GM13977 (cell line): ENCODE measurements at regions not wholly inside any gene's neighbourhood (a gene's known extent, or its start where the extent isn't known, plus 50 kb on each side); places are given as distances from the start of the nearest gene placed in this dataset.

Experiments used
- DNase-seq: peaks from one replicate; pipeline ENCODE4 v3.0.0; 2012; ENCODE audit warnings: low spot score
- in situ Hi-C: fragments of 300-500 bp; cut with MboI; formaldehyde crosslinking; loops from one replicate; pipeline ENCODE4 v1.12.0; 2022; ENCODE audit warnings: low sequenced_read_pairs, low pct_unique_long_range_greater_than_20kb, mixed read lengths, inconsistent platforms; ENCODE audit not compliant: unreplicated experiment
- TF ChIP-seq, protein P1 (sequence below): IDR thresholded peaks from 2 replicates; pipeline ENCODE4 v1.5.1; 2012; ENCODE audit warnings: mild to moderate bottlenecking, control low read depth; ENCODE audit not compliant: insufficient read depth; ENCODE audit errors: extremely low read depth, missing control alignments

- in situ Hi-C loops = no loop called here
- no peak for DNase-seq
- TF ChIP-seq, protein P1, sequence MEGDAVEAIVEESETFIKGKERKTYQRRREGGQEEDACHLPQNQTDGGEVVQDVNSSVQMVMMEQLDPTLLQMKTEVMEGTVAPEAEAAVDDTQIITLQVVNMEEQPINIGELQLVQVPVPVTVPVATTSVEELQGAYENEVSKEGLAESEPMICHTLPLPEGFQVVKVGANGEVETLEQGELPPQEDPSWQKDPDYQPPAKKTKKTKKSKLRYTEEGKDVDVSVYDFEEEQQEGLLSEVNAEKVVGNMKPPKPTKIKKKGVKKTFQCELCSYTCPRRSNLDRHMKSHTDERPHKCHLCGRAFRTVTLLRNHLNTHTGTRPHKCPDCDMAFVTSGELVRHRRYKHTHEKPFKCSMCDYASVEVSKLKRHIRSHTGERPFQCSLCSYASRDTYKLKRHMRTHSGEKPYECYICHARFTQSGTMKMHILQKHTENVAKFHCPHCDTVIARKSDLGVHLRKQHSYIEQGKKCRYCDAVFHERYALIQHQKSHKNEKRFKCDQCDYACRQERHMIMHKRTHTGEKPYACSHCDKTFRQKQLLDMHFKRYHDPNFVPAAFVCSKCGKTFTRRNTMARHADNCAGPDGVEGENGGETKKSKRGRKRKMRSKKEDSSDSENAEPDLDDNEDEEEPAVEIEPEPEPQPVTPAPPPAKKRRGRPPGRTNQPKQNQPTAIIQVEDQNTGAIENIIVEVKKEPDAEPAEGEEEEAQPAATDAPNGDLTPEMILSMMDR = no peak
These were observed 232.7 kb upstream of the PPFIA2 start for GRCh38 chr12:81991868-81992267.

DNA sequence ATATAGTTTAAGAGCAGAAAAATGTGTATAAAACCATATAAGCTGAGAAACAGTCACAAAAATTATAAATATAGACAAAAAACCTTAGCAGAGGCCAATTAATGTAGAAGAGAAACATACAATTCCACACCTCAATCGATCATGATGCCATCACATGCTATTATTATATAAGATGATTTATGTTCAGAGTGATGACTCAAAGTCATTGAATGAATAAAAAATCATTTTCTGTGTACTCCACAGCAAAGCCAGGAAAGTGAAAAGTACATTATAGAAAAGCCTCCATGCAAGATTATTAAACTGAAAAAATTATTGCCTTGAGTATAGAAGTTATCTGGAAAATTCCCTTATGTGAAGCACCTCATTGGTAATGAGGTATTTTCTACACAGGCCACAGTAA, 229.2 kb upstream of the PPFIA2 start:
- TF ChIP-seq, protein P1 = no peak
- no peak for DNase-seq
- in situ Hi-C loops = no loop called here

DNA sequence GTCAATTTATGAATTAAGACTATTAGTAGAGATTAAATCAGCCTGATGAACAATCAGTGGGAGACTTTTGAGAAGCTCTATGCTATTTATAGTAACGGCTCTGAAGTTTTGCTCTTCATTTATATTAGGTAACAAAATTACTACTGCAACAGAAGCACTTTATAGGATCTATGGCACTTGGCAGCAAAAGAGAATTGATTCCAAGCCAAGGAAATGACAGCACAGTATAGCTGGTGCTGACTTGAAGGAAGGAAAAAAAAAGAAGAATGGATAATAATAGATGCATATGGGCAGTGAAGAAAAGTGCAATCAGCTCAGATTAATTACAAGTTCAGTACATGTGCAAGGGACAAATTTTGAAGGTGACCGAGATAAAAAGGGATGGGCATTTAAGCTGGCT, 228.2 kb upstream of the PPFIA2 start:
- no peak for DNase-seq
- in situ Hi-C loops = no loop called here
- TF ChIP-seq, protein P1 = no peak

- in situ Hi-C loops = no loop called here
- DNase-seq = no peak
- TF ChIP-seq, protein P1 = no peak
These were observed 217.5 kb upstream of the PPFIA2 start for GRCh38 chr12:81976661-81977060.

DNA sequence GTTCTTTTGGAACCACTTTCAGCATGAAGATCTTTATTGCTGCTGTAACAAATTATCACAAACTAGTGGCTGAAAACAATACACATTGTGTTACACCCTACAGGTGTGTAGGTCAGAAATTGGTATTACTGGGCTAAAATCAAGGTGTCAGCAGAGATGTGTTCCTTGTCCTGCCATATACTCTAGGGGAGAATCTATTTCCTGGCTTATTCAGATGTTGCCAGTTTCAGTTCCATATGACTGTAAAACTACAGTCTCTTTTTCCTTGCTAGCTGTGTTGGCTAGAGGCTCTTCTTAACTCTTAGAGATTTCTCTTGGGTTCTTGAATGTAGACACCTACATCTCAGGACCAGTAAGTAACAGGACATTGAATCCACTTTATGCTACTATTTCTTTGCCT, 215.6 kb upstream of the PPFIA2 start:
- in situ Hi-C loops = no loop called here
- TF ChIP-seq, protein P1 = no peak
- DNase-seq = no peak

DNA sequence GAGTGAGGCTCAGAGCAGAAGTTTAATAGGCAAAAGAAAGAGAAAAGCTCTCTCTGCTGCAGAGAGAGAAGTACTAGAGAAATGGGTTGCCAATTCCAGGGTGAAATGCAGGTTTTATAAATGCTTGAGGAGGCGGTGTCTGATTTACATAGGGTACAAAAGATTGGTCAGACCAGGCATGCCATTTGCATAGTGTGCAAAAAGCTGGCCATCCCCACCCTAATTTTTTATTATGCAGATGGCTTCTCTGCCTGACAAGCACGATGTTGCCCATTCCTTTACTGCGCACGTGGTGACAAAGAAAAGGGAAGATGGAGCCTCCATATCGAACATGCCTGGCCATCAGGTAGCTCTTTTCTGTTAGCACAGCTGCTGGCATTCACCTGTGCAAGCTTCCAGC, 209.3 kb upstream of the PPFIA2 start:
- DNase-seq = no peak
- TF ChIP-seq, protein P1 = no peak
- in situ Hi-C loops = no loop called here

DNA sequence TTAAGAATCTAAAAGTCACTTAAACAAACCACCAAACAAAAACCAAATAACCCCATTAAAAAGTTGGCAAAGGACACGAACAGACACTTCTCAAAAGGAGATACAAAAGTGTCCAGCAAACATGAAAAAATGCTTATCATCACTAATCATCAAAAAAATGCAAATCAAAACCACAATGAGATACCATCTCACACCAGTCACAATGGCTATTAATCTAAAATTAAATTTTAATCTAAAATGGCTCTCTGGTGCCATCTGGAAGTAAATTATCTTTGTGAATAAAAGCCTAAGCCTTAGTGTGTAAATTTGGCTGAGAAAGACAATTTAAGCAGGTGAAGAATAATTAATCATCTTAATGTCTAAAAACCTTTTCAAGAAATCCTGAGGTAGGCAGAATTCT, 204.5 kb upstream of the PPFIA2 start:
- in situ Hi-C loops = no loop called here
- TF ChIP-seq, protein P1 = no peak

More for the DNA sequence above, 204.5 kb upstream of the PPFIA2 start:
- DNase-seq = no peak
